ENCODE measurements at regions not wholly inside any gene's neighbourhood (a gene's known extent, or its start where the extent isn't known, plus 50 kb on each side); places are given as distances from the start of the nearest gene placed in this dataset.

DNA sequence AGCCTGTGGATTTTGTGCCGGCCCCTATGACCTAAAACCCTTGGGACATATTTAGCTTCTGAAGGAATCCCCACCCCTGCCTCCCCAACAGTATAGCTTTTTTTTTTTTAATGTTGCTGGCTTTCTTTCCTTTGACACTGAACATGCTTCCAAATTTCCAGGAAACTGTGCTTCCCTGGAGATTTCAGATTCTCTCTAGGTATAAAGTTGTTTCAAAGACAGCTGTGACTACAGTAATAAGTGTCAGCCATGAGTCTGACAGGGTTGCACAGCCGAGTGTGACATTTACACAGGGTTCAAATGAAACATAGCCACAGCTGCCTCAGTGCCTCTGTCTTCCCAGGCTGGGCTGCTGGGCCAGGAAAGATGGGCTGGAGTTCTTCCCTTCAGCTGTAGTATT, 466.6 kb upstream of the COBL start:
- no peak overlapping the region for H3K27ac ChIP-seq (ENCODE audit: low read depth, low read length)
- no peaks in the 10 kb centered on the region for H3K27me3 ChIP-seq (ENCODE audit: insufficient read depth, low read length, poor library complexity)
- H3K79me2 ChIP-seq (ENCODE audit: control insufficient read depth, insufficient read depth, low read length) = no peaks in the 10 kb centered on the region
- no peak overlapping the region for H3K23ac ChIP-seq (ENCODE audit: low read length)
- no peak for DNase-seq
- H3K18ac ChIP-seq (ENCODE audit: low read length) = no peak overlapping the region
- H3K79me1 ChIP-seq (ENCODE audit: low read length) = no peaks in the 10 kb centered on the region
- no peak overlapping the region for H2AK5ac ChIP-seq (ENCODE audit: low read length)
- no peak overlapping the region for H3K56ac ChIP-seq (ENCODE audit: low read length)
- no peak overlapping the region for H3K4me2 ChIP-seq (ENCODE audit: low read length)
- no peak overlapping the region for H2BK15ac ChIP-seq (replicated peaks; ENCODE audit: low read depth)
- H3K9ac ChIP-seq (ENCODE audit: low read length) = no peak overlapping the region
- no peak overlapping the region for H4K5ac ChIP-seq (ENCODE audit: low read length)
- H3K4me1 ChIP-seq (ENCODE audit: control insufficient read depth, low read depth, low read length) = no peaks in the 10 kb centered on the region
- H3K4ac ChIP-seq (ENCODE audit: low read depth, low read length) = no peak overlapping the region
- no peak overlapping the region for H4K8ac ChIP-seq (ENCODE audit: low read depth, low read length)
- WGBS (ENCODE audit: extremely low coverage, insufficient coverage, low lambda C conversion rate) = no CpG with 5 or more reads among the region's 2 CpGs
- no peaks in the 10 kb centered on the region for H3K36me3 ChIP-seq (ENCODE audit: control insufficient read depth, insufficient read depth, low read length)
- H2BK120ac ChIP-seq (ENCODE audit: low read depth, low read length) = no peak overlapping the region
- no peak overlapping the region for H2BK5ac ChIP-seq (ENCODE audit: low read length)
- no peak overlapping the region for H3K4me3 ChIP-seq (ENCODE audit: low read length)

DNA sequence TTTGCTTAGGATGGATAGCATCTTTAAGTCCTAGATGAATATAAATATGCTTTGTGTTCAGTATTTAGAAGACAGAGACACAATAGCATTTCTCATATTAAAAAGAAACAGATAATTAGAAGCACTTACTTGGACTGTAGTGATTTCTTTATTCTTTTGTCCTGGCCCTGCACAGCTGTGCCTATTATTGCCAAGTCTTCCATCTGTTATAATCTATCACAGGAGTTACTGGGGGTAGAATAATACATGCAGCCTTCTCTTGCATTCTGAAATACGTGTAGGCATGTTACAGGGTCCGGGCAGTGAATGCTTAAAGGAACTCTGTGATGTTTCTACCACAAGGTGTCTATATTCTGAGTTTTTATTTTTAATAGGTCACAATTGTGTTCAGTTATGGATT, 461.5 kb upstream of the COBL start:
- Histone ChIP-seq H4K5ac (ENCODE audit: low read length) (no peak overlapping the region), H4K8ac (ENCODE audit: low read depth, low read length) (no peak overlapping the region), H2BK15ac (replicated peaks; ENCODE audit: low read depth) (no peak overlapping the region), H3K4me3 (ENCODE audit: low read length) (no peak overlapping the region), H3K4ac (ENCODE audit: low read depth, low read length) (no peak overlapping the region), H3K79me2 (ENCODE audit: control insufficient read depth, insufficient read depth, low read length) (no peaks in the 10 kb centered on the region), H3K4me1 (ENCODE audit: control insufficient read depth, low read depth, low read length) (peaks cover 2% of the 10 kb centered on the region), H2AK5ac (ENCODE audit: low read length) (no peak overlapping the region), H3K79me1 (ENCODE audit: low read length) (no peaks in the 10 kb centered on the region), H3K27me3 (ENCODE audit: insufficient read depth, low read length, poor library complexity) (no peaks in the 10 kb centered on the region), H3K36me3 (ENCODE audit: control insufficient read depth, insufficient read depth, low read length) (no peaks in the 10 kb centered on the region), H3K9ac (ENCODE audit: low read length) (no peak overlapping the region), H3K4me2 (ENCODE audit: low read length) (no peak overlapping the region), H3K18ac (ENCODE audit: low read length) (no peak overlapping the region), H2BK5ac (ENCODE audit: low read length) (no peak overlapping the region), H2BK120ac (ENCODE audit: low read depth, low read length) (no peak overlapping the region), H3K27ac (ENCODE audit: low read depth, low read length) (no peak overlapping the region), H3K23ac (ENCODE audit: low read length) (no peak overlapping the region), H3K56ac (ENCODE audit: low read length) (no peak overlapping the region)
- no peak for DNase-seq
- no CpG with 5 or more reads among the region's 2 CpGs for WGBS (ENCODE audit: extremely low coverage, insufficient coverage, low lambda C conversion rate)

DNA sequence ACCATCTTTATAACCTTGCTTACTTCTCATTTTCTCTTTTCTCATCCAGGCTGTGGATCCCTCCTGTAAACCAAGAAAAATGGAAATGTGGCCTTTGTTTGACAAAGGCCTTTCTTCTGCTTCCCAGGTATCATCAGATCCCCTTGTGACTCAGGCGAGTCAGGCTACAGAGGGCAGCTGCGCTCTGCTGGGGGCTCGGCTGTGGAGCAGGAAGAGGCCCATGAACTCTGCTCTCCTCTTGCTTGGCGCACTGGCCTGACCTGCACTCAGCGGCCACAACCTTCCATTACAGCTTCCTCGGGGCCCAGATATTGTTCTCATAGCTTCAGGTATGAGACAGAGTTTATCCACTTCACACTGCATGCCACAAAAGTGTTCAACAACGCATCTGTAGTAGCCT, 457.6 kb upstream of the COBL start:
- Histone ChIP-seq H3K4me2 (ENCODE audit: low read length) (no peak overlapping the region), H3K36me3 (ENCODE audit: control insufficient read depth, insufficient read depth, low read length) (no peaks in the 10 kb centered on the region), H2AK5ac (ENCODE audit: low read length) (no peak overlapping the region), H3K27me3 (ENCODE audit: insufficient read depth, low read length, poor library complexity) (no peaks in the 10 kb centered on the region), H2BK120ac (ENCODE audit: low read depth, low read length) (no peak overlapping the region), H3K9ac (ENCODE audit: low read length) (no peak overlapping the region), H4K8ac (ENCODE audit: low read depth, low read length) (no peak overlapping the region), H3K23ac (ENCODE audit: low read length) (no peak overlapping the region), H3K4me3 (ENCODE audit: low read length) (no peak overlapping the region), H3K79me2 (ENCODE audit: control insufficient read depth, insufficient read depth, low read length) (no peaks in the 10 kb centered on the region), H3K56ac (ENCODE audit: low read length) (no peak overlapping the region), H3K4ac (ENCODE audit: low read depth, low read length) (no peak overlapping the region), H3K79me1 (ENCODE audit: low read length) (no peaks in the 10 kb centered on the region), H4K5ac (ENCODE audit: low read length) (no peak overlapping the region), H3K27ac (ENCODE audit: low read depth, low read length) (no peak overlapping the region), H3K4me1 (ENCODE audit: control insufficient read depth, low read depth, low read length) (peaks cover 2% of the 10 kb centered on the region), H2BK15ac (replicated peaks; ENCODE audit: low read depth) (no peak overlapping the region), H2BK5ac (ENCODE audit: low read length) (no peak overlapping the region), H3K18ac (ENCODE audit: low read length) (no peak overlapping the region)
- no CpG with 5 or more reads among the region's 7 CpGs for WGBS (ENCODE audit: extremely low coverage, insufficient coverage, low lambda C conversion rate)
- DNase-seq = peak; percentile 21

DNA sequence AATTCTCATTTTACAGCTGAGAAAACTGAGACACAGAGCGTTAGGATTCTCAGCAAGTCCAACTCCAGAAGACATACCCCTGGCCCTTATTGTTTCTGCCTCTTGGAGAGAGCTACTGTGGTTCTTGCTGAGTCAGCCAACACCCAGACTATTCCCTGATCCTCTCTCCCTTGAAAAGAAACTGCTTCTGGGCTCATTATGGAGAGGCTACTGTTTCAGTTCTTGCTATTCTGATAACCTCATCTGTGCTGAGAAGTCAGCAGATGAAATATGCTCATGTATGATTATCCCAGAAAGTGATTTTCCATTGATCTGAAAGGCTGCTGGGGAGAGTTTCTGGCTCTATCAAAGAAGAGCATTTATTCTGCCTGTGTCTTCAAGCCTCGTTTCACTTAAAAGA, 455.6 kb upstream of the COBL start:
- no peaks in the 10 kb centered on the region for H3K36me3 ChIP-seq (ENCODE audit: control insufficient read depth, insufficient read depth, low read length)
- H3K79me1 ChIP-seq (ENCODE audit: low read length) = no peaks in the 10 kb centered on the region
- no peak overlapping the region for H2BK15ac ChIP-seq (replicated peaks; ENCODE audit: low read depth)
- H3K9ac ChIP-seq (ENCODE audit: low read length) = no peak overlapping the region
- WGBS (ENCODE audit: extremely low coverage, insufficient coverage, low lambda C conversion rate) = no CpG with 5 or more reads among the region's 2 CpGs
- H3K56ac ChIP-seq (ENCODE audit: low read length) = no peak overlapping the region
- H2AK5ac ChIP-seq (ENCODE audit: low read length) = no peak overlapping the region
- no peak overlapping the region for H3K4me2 ChIP-seq (ENCODE audit: low read length)
- H3K79me2 ChIP-seq (ENCODE audit: control insufficient read depth, insufficient read depth, low read length) = no peaks in the 10 kb centered on the region
- H3K4me1 ChIP-seq (ENCODE audit: control insufficient read depth, low read depth, low read length) = peaks cover 2% of the 10 kb centered on the region
- H3K27ac ChIP-seq (ENCODE audit: low read depth, low read length) = no peak overlapping the region
- DNase-seq = no peak
- H3K18ac ChIP-seq (ENCODE audit: low read length) = no peak overlapping the region
- H4K5ac ChIP-seq (ENCODE audit: low read length) = no peak overlapping the region
- no peak overlapping the region for H2BK5ac ChIP-seq (ENCODE audit: low read length)
- H3K4me3 ChIP-seq (ENCODE audit: low read length) = no peak overlapping the region
- H3K4ac ChIP-seq (ENCODE audit: low read depth, low read length) = no peak overlapping the region
- H4K8ac ChIP-seq (ENCODE audit: low read depth, low read length) = no peak overlapping the region
- no peak overlapping the region for H3K23ac ChIP-seq (ENCODE audit: low read length)
- no peak overlapping the region for H2BK120ac ChIP-seq (ENCODE audit: low read depth, low read length)
- no peaks in the 10 kb centered on the region for H3K27me3 ChIP-seq (ENCODE audit: insufficient read depth, low read length, poor library complexity)

DNA sequence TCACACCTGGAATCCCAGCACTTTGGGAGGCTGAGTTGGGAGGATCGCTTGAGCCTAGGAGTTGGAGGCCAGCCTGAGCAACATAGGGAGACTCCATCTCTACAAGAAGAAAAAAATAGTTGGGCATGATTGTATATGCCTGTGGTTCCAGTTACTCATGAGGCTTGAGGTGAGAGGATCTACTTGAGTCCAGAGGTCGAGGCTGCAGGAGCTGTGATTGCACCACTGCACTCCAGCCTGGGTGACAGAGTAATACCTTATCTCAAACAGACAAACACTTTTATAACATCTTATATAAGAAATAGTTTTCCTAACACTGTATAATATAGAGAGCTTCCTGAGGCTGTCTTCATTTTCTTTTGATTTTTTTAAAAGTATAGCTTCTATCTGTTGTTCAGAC, 448.4 kb upstream of the COBL start:
- H3K56ac ChIP-seq (ENCODE audit: low read length) = no peak overlapping the region
- H3K18ac ChIP-seq (ENCODE audit: low read length) = no peak overlapping the region
- no peak overlapping the region for H3K23ac ChIP-seq (ENCODE audit: low read length)
- H2BK120ac ChIP-seq (ENCODE audit: low read depth, low read length) = no peak overlapping the region
- H2BK15ac ChIP-seq (replicated peaks; ENCODE audit: low read depth) = no peak overlapping the region
- no peak for DNase-seq
- no peak overlapping the region for H4K5ac ChIP-seq (ENCODE audit: low read length)
- no CpG with 5 or more reads among the region's 2 CpGs for WGBS (ENCODE audit: extremely low coverage, insufficient coverage, low lambda C conversion rate)
- H4K8ac ChIP-seq (ENCODE audit: low read depth, low read length) = no peak overlapping the region
- no peaks in the 10 kb centered on the region for H3K79me2 ChIP-seq (ENCODE audit: control insufficient read depth, insufficient read depth, low read length)
- H3K27ac ChIP-seq (ENCODE audit: low read depth, low read length) = no peak overlapping the region
- H3K4me1 ChIP-seq (ENCODE audit: control insufficient read depth, low read depth, low read length) = no peaks in the 10 kb centered on the region
- H3K79me1 ChIP-seq (ENCODE audit: low read length) = no peaks in the 10 kb centered on the region
- no peak overlapping the region for H3K4me2 ChIP-seq (ENCODE audit: low read length)
- H3K36me3 ChIP-seq (ENCODE audit: control insufficient read depth, insufficient read depth, low read length) = no peaks in the 10 kb centered on the region
- no peak overlapping the region for H3K9ac ChIP-seq (ENCODE audit: low read length)
- no peak overlapping the region for H2BK5ac ChIP-seq (ENCODE audit: low read length)
- H2AK5ac ChIP-seq (ENCODE audit: low read length) = no peak overlapping the region
- no peak overlapping the region for H3K4me3 ChIP-seq (ENCODE audit: low read length)
- no peaks in the 10 kb centered on the region for H3K27me3 ChIP-seq (ENCODE audit: insufficient read depth, low read length, poor library complexity)
- no peak overlapping the region for H3K4ac ChIP-seq (ENCODE audit: low read depth, low read length)

DNA sequence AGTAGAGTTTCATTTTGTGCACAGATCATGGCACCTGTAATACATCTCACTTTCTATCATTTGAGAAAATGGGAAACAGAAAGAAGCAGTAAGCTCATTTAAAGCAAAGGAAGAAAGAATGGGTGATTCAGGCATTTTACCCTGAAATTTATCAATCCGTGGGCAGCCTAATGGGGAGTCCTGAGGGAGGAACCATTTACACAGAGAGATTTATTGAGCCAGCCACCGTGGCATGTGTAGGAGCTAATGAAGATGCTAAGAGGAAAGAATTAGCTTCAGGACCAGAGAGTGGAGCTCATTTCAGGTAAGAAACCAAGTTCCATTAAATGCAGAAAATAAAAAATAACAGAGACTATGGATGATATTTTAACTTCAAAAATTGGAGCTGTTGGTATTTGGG, 443.4 kb upstream of the COBL start:
- Histone ChIP-seq H3K27me3 (ENCODE audit: insufficient read depth, low read length, poor library complexity) (no peaks in the 10 kb centered on the region), H4K8ac (ENCODE audit: low read depth, low read length) (no peak overlapping the region), H3K23ac (ENCODE audit: low read length) (no peak overlapping the region), H3K79me2 (ENCODE audit: control insufficient read depth, insufficient read depth, low read length) (no peaks in the 10 kb centered on the region), H2BK15ac (replicated peaks; ENCODE audit: low read depth) (no peak overlapping the region), H3K9ac (ENCODE audit: low read length) (no peak overlapping the region), H3K27ac (ENCODE audit: low read depth, low read length) (no peak overlapping the region), H2BK120ac (ENCODE audit: low read depth, low read length) (no peak overlapping the region), H3K4me1 (ENCODE audit: control insufficient read depth, low read depth, low read length) (no peaks in the 10 kb centered on the region), H3K4me2 (ENCODE audit: low read length) (no peak overlapping the region), H4K5ac (ENCODE audit: low read length) (no peak overlapping the region), H2AK5ac (ENCODE audit: low read length) (no peak overlapping the region), H3K4ac (ENCODE audit: low read depth, low read length) (no peak overlapping the region), H3K4me3 (ENCODE audit: low read length) (no peak overlapping the region), H2BK5ac (ENCODE audit: low read length) (no peak overlapping the region), H3K79me1 (ENCODE audit: low read length) (no peaks in the 10 kb centered on the region), H3K36me3 (ENCODE audit: control insufficient read depth, insufficient read depth, low read length) (no peaks in the 10 kb centered on the region), H3K56ac (ENCODE audit: low read length) (no peak overlapping the region), H3K18ac (ENCODE audit: low read length) (no peak overlapping the region)
- no peak for DNase-seq
- no CpG with 5 or more reads among the region's 2 CpGs for WGBS (ENCODE audit: extremely low coverage, insufficient coverage, low lambda C conversion rate)
